ENCODE measurements at regions not wholly inside any gene's neighbourhood (a gene's known extent, or its start where the extent isn't known, plus 50 kb on each side); places are given as distances from the start of the nearest gene placed in this dataset.
"Not testable (repeated sequence)": the region's sequence is repeated elsewhere in the genome, so short reads cannot be mapped to it uniquely, and the experiment has no call there.

GRCh38 chr5:87145853-87146252, 121.8 kb upstream of the RASA1 start:
- ATAC-seq; DNase-seq (ENCODE audit: missing footprints); intact Hi-C loops (cut with DNase I): not testable (repeated sequence)

- ATAC-seq: no peak
- intact Hi-C loops (cut with DNase I): no loop called here
- DNase-seq (ENCODE audit: missing footprints): no peak
These were observed 120.2 kb upstream of the RASA1 start for GRCh38 chr5:87147441-87147840.

GRCh38 chr5:87150630-87151029, 117.1 kb upstream of the RASA1 start:
- intact Hi-C loops (cut with DNase I): no loop called here
- ATAC-seq: no peak
- no peak for DNase-seq (ENCODE audit: missing footprints)

GRCh38 chr5:87151547-87151946, 116.1 kb upstream of the RASA1 start:
- DNase-seq (ENCODE audit: missing footprints) (no peak), ATAC-seq (no peak)
- intact Hi-C loops (cut with DNase I): no loop called here

- intact Hi-C loops (cut with DNase I): no loop called here
- no peak for ATAC-seq
- no peak for DNase-seq (ENCODE audit: missing footprints)
These were observed 114.8 kb upstream of the RASA1 start for GRCh38 chr5:87152886-87153285.

- intact Hi-C loops (cut with DNase I): no loop called here
- DNase-seq (ENCODE audit: missing footprints) (no peak), ATAC-seq (no peak)
These were observed 113.5 kb upstream of the RASA1 start for GRCh38 chr5:87154191-87154590.

GRCh38 chr5:87155106-87155505, 112.6 kb upstream of the RASA1 start:
- ATAC-seq (no peak), DNase-seq (ENCODE audit: missing footprints) (no peak)
- intact Hi-C loops (cut with DNase I): no loop called here

GRCh38 chr5:87156631-87157030, 111.1 kb upstream of the RASA1 start:
- intact Hi-C loops (cut with DNase I): no loop called here

GRCh38 chr5:87164409-87164808, 103.3 kb upstream of the RASA1 start:
- no peak for ATAC-seq

More at GRCh38 chr5:87156631-87157030, 111.1 kb upstream of the RASA1 start:
- DNase-seq (ENCODE audit: missing footprints) (no peak), ATAC-seq (no peak)

GRCh38 chr5:87169300-87169991, 98.2 kb upstream of the RASA1 start:
- DNase-seq (ENCODE audit: missing footprints) (no peak), ATAC-seq (no peak)
- intact Hi-C loops (cut with DNase I): no loop called here

More at GRCh38 chr5:87164409-87164808, 103.3 kb upstream of the RASA1 start:
- intact Hi-C loops (cut with DNase I): no loop called here
- DNase-seq (ENCODE audit: missing footprints): no peak

GRCh38 chr5:87170799-87171198, 96.9 kb upstream of the RASA1 start:
- no peak for DNase-seq (ENCODE audit: missing footprints)
- intact Hi-C loops (cut with DNase I): no loop called here
- peak; percentile 42 for ATAC-seq

GRCh38 chr5:87182649-87183048, 85.0 kb upstream of the RASA1 start:
- DNase-seq (ENCODE audit: missing footprints) (no peak), ATAC-seq (no peak)
- intact Hi-C loops (cut with DNase I): no loop called here

- ATAC-seq (no peak), DNase-seq (ENCODE audit: missing footprints) (no peak)
- intact Hi-C loops (cut with DNase I): no loop called here
These were observed 83.8 kb upstream of the RASA1 start for GRCh38 chr5:87183896-87184295.

GRCh38 chr5:87184605-87185004, 83.1 kb upstream of the RASA1 start:
- intact Hi-C loops (cut with DNase I): no loop called here
- ATAC-seq (no peak), DNase-seq (ENCODE audit: missing footprints) (no peak)

GRCh38 chr5:87185838-87186237, 81.8 kb upstream of the RASA1 start:
- intact Hi-C loops (cut with DNase I): no loop called here
- ATAC-seq (no peak), DNase-seq (ENCODE audit: missing footprints) (no peak)

- intact Hi-C loops (cut with DNase I): no loop called here
- ATAC-seq (no peak), DNase-seq (ENCODE audit: missing footprints) (no peak)
These were observed 79.3 kb upstream of the RASA1 start for GRCh38 chr5:87188391-87188790.

- DNase-seq (ENCODE audit: missing footprints): no peak
- intact Hi-C loops (cut with DNase I): no loop called here
- no peak for ATAC-seq
These were observed 77.6 kb upstream of the RASA1 start for GRCh38 chr5:87190041-87190440.

- intact Hi-C loops (cut with DNase I): no loop called here
- DNase-seq (ENCODE audit: missing footprints): no peak
- no peak for ATAC-seq
These were observed 77.0 kb upstream of the RASA1 start for GRCh38 chr5:87190687-87191086.

GRCh38 chr5:87191645-87192044, 76.0 kb upstream of the RASA1 start:
- ATAC-seq: no peak
- intact Hi-C loops (cut with DNase I): no loop called here

GRCh38 chr5:87195104-87195591, 72.5 kb upstream of the RASA1 start:
- ATAC-seq (no peak), DNase-seq (ENCODE audit: missing footprints) (no peak)
- intact Hi-C loops (cut with DNase I): no loop called here

More at GRCh38 chr5:87191645-87192044, 76.0 kb upstream of the RASA1 start:
- DNase-seq (ENCODE audit: missing footprints): no peak

GRCh38 chr5:87195616-87196015, 72.1 kb upstream of the RASA1 start:
- ATAC-seq: no peak
- intact Hi-C loops (cut with DNase I): no loop called here
- no peak for DNase-seq (ENCODE audit: missing footprints)
